DOHH2 (cell line): ENCODE measurements at regions not wholly inside any gene's neighbourhood (a gene's known extent, or its start where the extent isn't known, plus 50 kb on each side); places are given as distances from the start of the nearest gene placed in this dataset.
"Not testable (repeated sequence)": the region's sequence is repeated elsewhere in the genome, so short reads cannot be mapped to it uniquely, and the experiment has no call there.

Source experiments
- H3F3A ChIP-seq: fragments of 200-600 bp; sonication (generic), shearing (Covaris generic); 2 replicates; pipeline ENCODE4 v1.6.0; 2016; ENCODE audit warnings: antibody characterized with exemption, mild to moderate bottlenecking; ENCODE audit not compliant: control insufficient read depth, insufficient read depth
- H3K27ac ChIP-seq: fragments of 200-600 bp; sonication (generic); 2 replicates; pipeline ENCODE4 v1.5.1; 2014; ENCODE audit warnings: low read depth, mild to moderate bottlenecking, low read length, moderate library complexity
- H3K27me3 ChIP-seq: fragments of 200-600 bp; sonication (generic); 2 replicates; pipeline ENCODE4 v1.6.1; 2014; ENCODE audit warnings: mild to moderate bottlenecking, low read length, mixed read lengths; ENCODE audit not compliant: control insufficient read depth
- H3K36me3 ChIP-seq: fragments of 200-600 bp; sonication (generic); 2 replicates; pipeline ENCODE4 v1.6.1; 2014; ENCODE audit warnings: mild to moderate bottlenecking, low read length, moderate library complexity, mixed read lengths; ENCODE audit not compliant: control insufficient read depth
- H3K4me1 ChIP-seq: fragments of 200-600 bp; sonication (generic); 2 replicates; pipeline ENCODE4 v1.6.1; 2014; ENCODE audit warnings: mild to moderate bottlenecking, low read length, mixed read lengths; ENCODE audit not compliant: control insufficient read depth
- H3K4me2 ChIP-seq: fragments of 200-600 bp; sonication (generic); 2 replicates; pipeline ENCODE4 v1.6.0; 2014; ENCODE audit warnings: mild to moderate bottlenecking, low read length, moderate library complexity
- H3K4me3 ChIP-seq: fragments of 200-600 bp; sonication (generic); 2 replicates; pipeline ENCODE4 v1.5.1; 2014; ENCODE audit warnings: mild to moderate bottlenecking, low read length, mixed read lengths
- H3K79me2 ChIP-seq: fragments of 200-600 bp; sonication (generic); 2 replicates; pipeline ENCODE4 v1.6.1; 2014; ENCODE audit warnings: mild to moderate bottlenecking, low read length, mixed read lengths; ENCODE audit not compliant: control insufficient read depth
- H3K9me2 ChIP-seq: fragments of 200-600 bp; sonication (generic); replicated peaks from 2 replicates; pipeline ENCODE4 v1.6.1; 2014; ENCODE audit warnings: mild to moderate bottlenecking, low read length, mixed read lengths; ENCODE audit not compliant: control insufficient read depth
- H3K9me3 ChIP-seq: fragments of 200-600 bp; sonication (generic); 2 replicates; pipeline ENCODE4 v1.6.1; 2014; ENCODE audit warnings: antibody characterized with exemption, low read length, mixed read lengths; ENCODE audit not compliant: control insufficient read depth, insufficient read depth
- H4K20me1 ChIP-seq: fragments of 200-600 bp; sonication (generic); 2 replicates; pipeline ENCODE4 v1.6.0; 2014; ENCODE audit warnings: low read depth, mild to moderate bottlenecking, antibody characterized with exemption, low read length, moderate library complexity; ENCODE audit not compliant: control insufficient read depth, insufficient read depth
- EZH2phosphoT487 ChIP-seq: fragments of 200-600 bp; sonication (generic); IDR thresholded peaks from 2 replicates; pipeline ENCODE4 v1.6.1; 2017; ENCODE audit warnings: borderline replicate concordance, mild to moderate bottlenecking, antibody characterized with exemption, low read length, moderate library complexity, mixed read lengths
- TF ChIP-seq, protein P1 (sequence below): fragments of 200-600 bp; sonication (generic); IDR thresholded peaks from one replicate; pipeline ENCODE4 v1.5.1; 2014; ENCODE audit warnings: antibody characterized with exemption, mild to moderate bottlenecking, low read depth, low read length; ENCODE audit not compliant: poor library complexity, severe bottlenecking

DNA sequence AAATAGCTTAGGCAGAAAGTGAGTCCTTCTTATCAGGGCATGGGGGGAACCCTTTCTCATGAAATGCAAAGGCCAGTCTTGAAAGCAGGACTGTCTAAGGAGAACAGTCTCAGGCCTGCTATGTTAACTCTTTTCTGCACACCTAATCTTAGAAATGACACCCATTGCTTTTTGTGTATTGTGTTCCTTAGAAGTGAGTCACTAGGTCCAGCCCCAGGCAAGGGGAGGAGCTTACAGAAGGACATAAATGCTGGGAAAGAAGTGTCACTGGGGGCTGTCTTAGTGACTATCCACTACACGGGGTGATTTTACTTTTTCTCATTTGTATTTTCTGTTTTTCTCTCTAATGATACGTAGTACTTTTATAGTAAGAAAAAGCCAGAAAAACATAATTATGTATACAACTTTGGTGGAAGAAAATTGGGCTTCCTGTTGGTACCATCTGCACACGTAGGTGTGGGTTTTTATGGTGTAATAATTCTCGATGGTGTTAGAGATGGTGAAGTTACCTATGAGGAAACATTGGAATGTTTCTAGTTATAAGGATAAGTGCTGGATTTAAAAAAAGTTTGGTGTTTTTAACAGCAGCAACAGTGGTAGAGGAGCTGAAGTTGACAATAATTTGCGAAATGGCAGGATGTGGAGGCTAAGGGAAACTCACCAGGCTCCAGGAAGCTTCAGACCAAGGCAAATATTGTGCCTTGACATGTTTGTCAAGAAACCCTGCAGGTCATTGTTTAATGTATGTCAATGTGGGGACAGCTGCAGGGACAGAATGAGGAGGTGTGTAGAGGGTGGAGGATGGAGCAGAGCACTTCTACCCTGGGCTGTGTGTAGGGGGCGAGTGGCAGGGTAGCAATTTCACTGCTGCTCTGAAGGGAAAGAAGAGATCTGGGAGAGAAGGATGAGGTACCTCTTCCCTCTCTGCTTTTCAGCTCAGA, 214.9 kb downstream of the KTN1 start:
- Histone ChIP-seq H3K9me3 (no peaks in the 10 kb centered on the region), H3K9me2 (no peaks in the 10 kb centered on the region), H4K20me1 (no peaks in the 10 kb centered on the region), H3K4me2 (no peak overlapping the region), H3K27ac (no peak overlapping the region), H3F3A (no peaks in the 10 kb centered on the region), H3K4me3 (no peak overlapping the region), H3K4me1 (no peaks in the 10 kb centered on the region), H3K79me2 (no peaks in the 10 kb centered on the region), H3K36me3 (no peaks in the 10 kb centered on the region), H3K27me3 (no peaks in the 10 kb centered on the region; the same call in 1 of the 2 replicates)
- TF ChIP-seq, protein P1, sequence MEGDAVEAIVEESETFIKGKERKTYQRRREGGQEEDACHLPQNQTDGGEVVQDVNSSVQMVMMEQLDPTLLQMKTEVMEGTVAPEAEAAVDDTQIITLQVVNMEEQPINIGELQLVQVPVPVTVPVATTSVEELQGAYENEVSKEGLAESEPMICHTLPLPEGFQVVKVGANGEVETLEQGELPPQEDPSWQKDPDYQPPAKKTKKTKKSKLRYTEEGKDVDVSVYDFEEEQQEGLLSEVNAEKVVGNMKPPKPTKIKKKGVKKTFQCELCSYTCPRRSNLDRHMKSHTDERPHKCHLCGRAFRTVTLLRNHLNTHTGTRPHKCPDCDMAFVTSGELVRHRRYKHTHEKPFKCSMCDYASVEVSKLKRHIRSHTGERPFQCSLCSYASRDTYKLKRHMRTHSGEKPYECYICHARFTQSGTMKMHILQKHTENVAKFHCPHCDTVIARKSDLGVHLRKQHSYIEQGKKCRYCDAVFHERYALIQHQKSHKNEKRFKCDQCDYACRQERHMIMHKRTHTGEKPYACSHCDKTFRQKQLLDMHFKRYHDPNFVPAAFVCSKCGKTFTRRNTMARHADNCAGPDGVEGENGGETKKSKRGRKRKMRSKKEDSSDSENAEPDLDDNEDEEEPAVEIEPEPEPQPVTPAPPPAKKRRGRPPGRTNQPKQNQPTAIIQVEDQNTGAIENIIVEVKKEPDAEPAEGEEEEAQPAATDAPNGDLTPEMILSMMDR: no peak
- TF ChIP-seq EZH2phosphoT487: no peak

DNA sequence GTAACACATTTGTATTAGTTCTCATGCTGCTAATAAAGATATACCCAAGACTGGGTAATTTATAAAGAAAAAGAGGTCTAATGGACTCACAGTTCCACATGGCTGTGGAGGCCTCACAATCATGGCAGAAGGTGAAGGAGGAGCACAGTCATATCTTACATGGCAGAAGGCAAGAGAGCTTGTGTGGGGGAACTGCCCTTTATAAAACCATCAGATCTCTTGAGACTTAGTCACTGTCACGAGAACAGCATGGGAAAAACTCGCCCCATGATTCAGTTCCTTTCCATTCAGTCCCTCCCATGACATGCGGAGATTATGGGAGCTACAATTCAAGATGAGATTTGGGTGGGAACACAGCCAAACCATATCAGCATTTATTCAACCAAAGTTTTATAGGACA, 216.5 kb downstream of the KTN1 start:
- H3F3A ChIP-seq, H3K27me3 ChIP-seq, H3K4me3 ChIP-seq, H4K20me1 ChIP-seq, H3K9me2 ChIP-seq, H3K36me3 ChIP-seq, H3K79me2 ChIP-seq, H3K4me1 ChIP-seq, H3K27ac ChIP-seq, H3K9me3 ChIP-seq, H3K4me2 ChIP-seq: not testable (repeated sequence)

- Histone ChIP-seq H3K9me2 (no peaks in the 10 kb centered on the region), H3K4me3 (no peak overlapping the region), H3K9me3 (no peaks in the 10 kb centered on the region), H3K4me2 (no peak overlapping the region), H3F3A (no peaks in the 10 kb centered on the region), H3K27me3 (no peaks in the 10 kb centered on the region; the same call in 1 of the 2 replicates), H3K36me3 (no peaks in the 10 kb centered on the region), H4K20me1 (no peaks in the 10 kb centered on the region), H3K4me1 (no peaks in the 10 kb centered on the region), H3K27ac (no peak overlapping the region), H3K79me2 (no peaks in the 10 kb centered on the region)
- TF ChIP-seq EZH2phosphoT487: no peak
- TF ChIP-seq, protein P1: no peak
Measured at GRCh38 chr14:55798406-55798805, 218.4 kb downstream of the KTN1 start.

DNA sequence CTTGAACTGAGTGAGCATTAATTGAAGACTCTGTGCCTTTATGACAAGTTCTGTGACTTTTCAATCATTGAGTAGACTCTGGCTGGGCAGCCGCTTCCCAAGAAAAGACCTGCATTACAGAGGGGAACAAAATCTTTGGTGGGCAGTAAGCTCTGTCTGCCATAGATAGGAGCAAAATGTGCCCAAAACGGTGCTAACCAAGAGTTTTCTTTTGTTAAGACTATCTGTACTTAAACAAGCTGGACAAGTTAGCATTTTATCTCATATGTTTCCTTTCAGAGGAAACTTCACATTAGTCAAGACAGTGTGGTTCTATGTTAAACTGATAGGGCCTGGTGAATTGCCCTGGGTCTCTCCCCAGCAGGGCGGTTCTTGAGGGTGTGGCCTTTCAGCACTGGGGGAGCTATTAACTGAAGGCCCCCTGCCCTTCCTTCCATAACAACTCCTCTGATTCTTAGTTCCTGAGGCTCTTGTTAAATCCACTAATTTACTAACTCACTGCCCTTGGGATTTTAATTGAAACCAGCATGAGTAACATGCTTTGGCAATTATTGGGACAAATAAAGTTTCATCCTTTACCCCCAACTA, 219.6 kb downstream of the KTN1 start:
- H3K27me3 ChIP-seq: no peaks in the 10 kb centered on the region; the same call in 1 of the 2 replicates
- no peaks in the 10 kb centered on the region for H3K9me3 ChIP-seq
- no peak overlapping the region for H3K27ac ChIP-seq
- H3K79me2 ChIP-seq: no peaks in the 10 kb centered on the region
- TF ChIP-seq, protein P1: no peak
- no peak for TF ChIP-seq EZH2phosphoT487
- no peaks in the 10 kb centered on the region for H3K9me2 ChIP-seq
- H3F3A ChIP-seq: no peaks in the 10 kb centered on the region
- no peak overlapping the region for H3K4me2 ChIP-seq
- no peaks in the 10 kb centered on the region for H3K36me3 ChIP-seq
- no peaks in the 10 kb centered on the region for H4K20me1 ChIP-seq
- no peak overlapping the region for H3K4me3 ChIP-seq
- H3K4me1 ChIP-seq: no peaks in the 10 kb centered on the region
